HepG2 (cell line): ENCODE measurements at regions not wholly inside any gene's neighbourhood (a gene's known extent, or its start where the extent isn't known, plus 50 kb on each side); places are given as distances from the start of the nearest gene placed in this dataset.

Source experiments
- ATAC-seq: fragments of 200-7000 bp; cut with Tn5 transposase; 3 replicates; pipeline ENCODE4 v1.9.1; 2020; ENCODE audit warnings: mild to moderate bottlenecking, moderate library complexity
- BruUV-seq: library from RNA; stranded (reverse); fragments of 400-500 nt; replicated peaks from 2 replicates; lab custom pipeline; 2021; lab: Mats Ljungman, UMichigan
- CTCF ChIA-PET: fragments of 300-600 bp; formaldehyde crosslinking; extraction: SDS; loops from one replicate; lab custom pipeline; 2021; ENCODE audit warnings: low total read pairs, inconsistent platforms, low intra/inter-chr PET ratio; lab: Yijun Ruan, JAX
- POLR2A ChIA-PET: fragments of 350-600 bp; sonication (Branson Sonifier 250); formaldehyde crosslinking; loops from one replicate; lab custom pipeline; 2020; ENCODE audit warnings: antibody characterized with exemption, inconsistent platforms; lab: Yijun Ruan, JAX
- DNase-seq: peaks from one replicate; pipeline ENCODE4 v3.0.0-alpha.2; 2015; ENCODE audit warnings: low spot score
- FAIRE-seq: peaks from 3 replicates; lab custom pipeline; 2011; peaks lifted over from hg19 to GRCh38; lab: Jason Lieb, UNC
- H2AFZ ChIP-seq: one replicate; pipeline ENCODE4 v1.6.1; 2011; ENCODE audit warnings: low read length, inconsistent platforms
- H3K27ac ChIP-seq: fragments of 300-600 bp; 3 replicates; pipeline ENCODE4 v1.8.0; 2011; ENCODE audit warnings: mixed run types, mild to moderate bottlenecking, mixed read lengths, low read length, inconsistent platforms; ENCODE audit not compliant: insufficient read depth; ENCODE audit errors: extremely low read length
- H3K27me3 ChIP-seq, 2 experiments: fragments of 200-600 bp in 1 of 2; 2 replicates in 1 of 2; 3 replicates in 1 of 2; pipeline versions ENCODE4 v1.6.0 to v1.8.0; 2011; ENCODE audit warnings: low read length in 2 of 2, mild to moderate bottlenecking in 2 of 2, moderate library complexity in 2 of 2, inconsistent platforms in 1 of 2; ENCODE audit not compliant: insufficient read depth in 2 of 2, control insufficient read depth in 1 of 2
- H3K36me3 ChIP-seq, 2 experiments: fragments of 200-600 bp in 1 of 2; replicated peaks in 1 of 2; 2 replicates in 1 of 2; 3 replicates in 1 of 2; pipeline versions ENCODE4 v1.5.1 to v1.8.0; 2011; ENCODE audit warnings: low read length in 2 of 2, inconsistent platforms in 1 of 2; ENCODE audit not compliant: insufficient read depth in 2 of 2, control insufficient read depth in 1 of 2
- H3K4me1 ChIP-seq: 2 replicates; pipeline ENCODE4 v1.5.1; 2012; ENCODE audit warnings: low read length, inconsistent platforms; ENCODE audit not compliant: insufficient read depth
- H3K4me2 ChIP-seq: 2 replicates; pipeline ENCODE4 v1.6.0; 2011; ENCODE audit warnings: low read depth, low read length, inconsistent platforms
- H3K4me3 ChIP-seq, 3 experiments: fragments of 200-600 bp in 1 of 3; sonication (generic), shearing (Covaris generic) in 1 of 3; replicated peaks in 1 of 3; 2 replicates each; pipeline ENCODE4 v1.5.1; 2011 to 2016; ENCODE audit warnings: low read length in 3 of 3, inconsistent platforms in 2 of 3, low read depth in 2 of 3, mild to moderate bottlenecking in 2 of 3, control low read depth in 1 of 3, mixed read lengths in 1 of 3; ENCODE audit not compliant: insufficient read depth in 1 of 3
- H3K79me2 ChIP-seq: one replicate; pipeline ENCODE4 v1.6.1; 2011; ENCODE audit warnings: low read length, inconsistent platforms; ENCODE audit not compliant: insufficient read depth
- H3K9ac ChIP-seq: 2 replicates; pipeline ENCODE4 v1.6.0; 2011; ENCODE audit warnings: mild to moderate bottlenecking, low read depth, low read length, inconsistent platforms; ENCODE audit not compliant: insufficient read depth
- H3K9me3 ChIP-seq: 2 replicates; pipeline ENCODE4 v1.5.1; 2012; ENCODE audit warnings: mild to moderate bottlenecking, low read length
- H4K20me1 ChIP-seq: 2 replicates; pipeline ENCODE4 v1.6.0; 2011; ENCODE audit warnings: inconsistent platforms, mild to moderate bottlenecking, low read length, moderate library complexity; ENCODE audit not compliant: insufficient read depth
- ATF7 ChIP-seq, 2 experiments: fragments of 450-650 bp in 1 of 2; sonication (generic) in 1 of 2; formaldehyde crosslinking in 1 of 2; IDR thresholded peaks; 2 replicates each; pipeline versions ENCODE4 v1.4.0 to v1.6.1; 2016 to 2020; ENCODE audit warnings: antibody characterized with exemption in 1 of 2, mild to moderate bottlenecking in 1 of 2, missing genetic modification reagents in 1 of 2
- RFX1 ChIP-seq: fragments of 450-650 bp; IDR thresholded peaks from 2 replicates; pipeline ENCODE4 v1.6.1; 2017
- STAT5B ChIP-seq: sonication (generic); formaldehyde crosslinking; IDR thresholded peaks from 2 replicates; pipeline ENCODE4 v1.4.0; 2020; ENCODE audit warnings: missing genetic modification reagents
- ZNF205 ChIP-seq: IDR thresholded peaks from 2 replicates; pipeline ENCODE4 v1.6.1; 2018; ENCODE audit warnings: missing biosample characterization, missing genetic modification reagents
- ZNF326 ChIP-seq: sonication (generic); formaldehyde crosslinking; IDR thresholded peaks from 2 replicates; pipeline ENCODE4 v1.4.0; 2020; ENCODE audit warnings: missing genetic modification reagents, borderline replicate concordance
- ZNF652 ChIP-seq: IDR thresholded peaks from 2 replicates; pipeline ENCODE4 v1.6.1; 2016; ENCODE audit warnings: low read depth, borderline replicate concordance
- ZNF703 ChIP-seq: sonication (generic); formaldehyde crosslinking; IDR thresholded peaks from 2 replicates; pipeline ENCODE4 v1.5.1; 2020; ENCODE audit warnings: missing genetic modification reagents, mild to moderate bottlenecking, moderate library complexity, borderline replicate concordance
- ZNF839 ChIP-seq: sonication (generic); formaldehyde crosslinking; IDR thresholded peaks from 2 replicates; pipeline ENCODE4 v1.4.0; 2020; ENCODE audit warnings: missing genetic modification reagents, mild to moderate bottlenecking, borderline replicate concordance
- ZSCAN12 ChIP-seq: sonication (generic); formaldehyde crosslinking; IDR thresholded peaks from 2 replicates; pipeline ENCODE4 v1.9.0; 2021; ENCODE audit warnings: mild to moderate bottlenecking, missing genetic modification reagents
- WGBS: methylation state at CpG from one replicate; pipeline ENCODE4 v1.1.6; 2017; ENCODE audit warnings: low lambda C conversion rate; 5-methylcytosine and 5-hydroxymethylcytosine counted together
- in situ Hi-C: cut with HindIII; loops from 2 replicates; pipeline ENCODE4 v1.10.0; 2017; ENCODE audit warnings: low pct_unique_long_range_greater_than_20kb; ENCODE audit not compliant: extremely low pct_ligation_motif_present
- intact Hi-C: fragments of 100-400 bp; cut with micrococcal nuclease; formaldehyde crosslinking; loops from one replicate; pipeline ENCODE4 v1.10.0; 2022; ENCODE audit not compliant: unreplicated experiment
- TF ChIP-seq, protein P1 (sequence below): sonication (generic); formaldehyde crosslinking; IDR thresholded peaks from 2 replicates; pipeline ENCODE4 v1.5.1; 2020; ENCODE audit warnings: missing genetic modification reagents, mild to moderate bottlenecking, borderline replicate concordance
- TF ChIP-seq, protein P2 (sequence below): sonication (generic); formaldehyde crosslinking; IDR thresholded peaks from 2 replicates; pipeline ENCODE4 v1.8.0; 2022; ENCODE audit warnings: mild to moderate bottlenecking, missing genetic modification reagents, moderate library complexity

DNA sequence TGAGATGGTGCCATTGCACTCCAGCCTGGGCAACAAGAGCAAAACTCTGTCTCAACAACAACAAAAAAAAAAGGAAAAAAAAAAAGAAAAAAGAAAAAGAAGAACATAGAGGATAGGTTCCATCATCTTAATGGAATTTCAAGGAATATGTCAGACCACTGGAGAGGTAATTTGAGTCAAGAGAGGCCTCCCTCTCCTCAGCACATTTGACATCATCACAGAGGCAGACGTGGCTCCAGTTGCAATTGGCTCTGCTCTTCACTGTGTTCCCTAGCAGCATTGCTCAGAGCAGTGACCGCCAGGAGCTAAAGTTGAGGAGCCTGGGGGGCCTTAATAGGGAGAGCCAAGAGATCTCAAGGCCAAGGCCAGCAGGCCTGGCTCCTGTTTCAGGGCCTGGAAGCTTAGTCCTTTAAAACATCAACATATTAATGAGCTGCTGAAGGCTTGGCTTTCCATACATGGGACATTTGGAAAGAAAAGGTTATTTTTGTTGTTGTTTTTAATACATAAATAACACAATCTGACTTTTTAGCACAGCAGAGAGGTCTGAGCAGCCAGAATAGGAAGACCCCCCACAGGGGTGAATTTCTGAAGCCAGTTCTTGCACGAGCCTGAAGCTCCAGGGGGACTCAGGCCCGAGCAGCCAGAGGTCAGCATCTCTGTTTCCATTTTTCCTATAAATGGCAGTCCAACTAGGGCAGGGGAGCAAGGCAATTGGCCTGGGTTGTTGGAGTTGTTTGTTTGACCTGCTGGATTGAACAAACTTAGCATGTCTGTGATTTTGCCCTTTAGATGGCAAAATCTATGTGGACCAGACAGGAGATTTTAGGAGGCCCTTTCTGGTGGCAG is 118.3 kb upstream of the FGGY start (continued):
- TF ChIP-seq ZNF703 (CRISPR knock-in tag): no peak
- no peak for TF ChIP-seq ZSCAN12 (CRISPR knock-in tag)
- TF ChIP-seq ZNF326 (CRISPR knock-in tag): no peak
- TF ChIP-seq, protein P1, sequence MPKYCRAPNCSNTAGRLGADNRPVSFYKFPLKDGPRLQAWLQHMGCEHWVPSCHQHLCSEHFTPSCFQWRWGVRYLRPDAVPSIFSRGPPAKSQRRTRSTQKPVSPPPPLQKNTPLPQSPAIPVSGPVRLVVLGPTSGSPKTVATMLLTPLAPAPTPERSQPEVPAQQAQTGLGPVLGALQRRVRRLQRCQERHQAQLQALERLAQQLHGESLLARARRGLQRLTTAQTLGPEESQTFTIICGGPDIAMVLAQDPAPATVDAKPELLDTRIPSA (CRISPR knock-in tag): no peak
- no peak for TF ChIP-seq ZNF205
- no peak for TF ChIP-seq RFX1
- TF ChIP-seq, protein P2, sequence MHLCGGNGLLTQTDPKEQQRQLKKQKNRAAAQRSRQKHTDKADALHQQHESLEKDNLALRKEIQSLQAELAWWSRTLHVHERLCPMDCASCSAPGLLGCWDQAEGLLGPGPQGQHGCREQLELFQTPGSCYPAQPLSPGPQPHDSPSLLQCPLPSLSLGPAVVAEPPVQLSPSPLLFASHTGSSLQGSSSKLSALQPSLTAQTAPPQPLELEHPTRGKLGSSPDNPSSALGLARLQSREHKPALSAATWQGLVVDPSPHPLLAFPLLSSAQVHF (CRISPR knock-in tag): no peak

GRCh38 chr1:59179673-59180072 is 117.2 kb upstream of the FGGY start:
- FAIRE-seq (no peak), ATAC-seq (no peak), DNase-seq (no peak)
- no TSS peak for BruUV-seq
- Histone ChIP-seq H3K4me1 (peaks cover 11% of the 10 kb centered on the region), H3K9me3 (no peaks in the 10 kb centered on the region), H3K36me3 (no peaks in the 10 kb centered on the region), H3K27me3 (no peaks in the 10 kb centered on the region), H4K20me1 (no peaks in the 10 kb centered on the region), H3K27ac (no peak overlapping the region), H3K79me2 (no peaks in the 10 kb centered on the region), H3K9ac (no peak overlapping the region), H3K4me3 (no peak overlapping the region), H3K4me2 (no peak overlapping the region), H2AFZ (no peak overlapping the region)
- intact Hi-C loops: no loop called here
- in situ Hi-C loops: no loop called here
- 0% methylated on average over 1 of the region's 1 CpG for WGBS
- CTCF ChIA-PET: no interaction called here
- TF ChIP-seq ZNF652 (CRISPR knock-in tag) (no peak), ZNF839 (CRISPR knock-in tag) (no peak), STAT5B (no peak), ATF7 (IDR thresholded peaks at IDR 0.05) (peak; percentile 13; the same call in 1 of the 2 replicates), ATF7 (CRISPR knock-in tag; IDR thresholded peaks at IDR 0.05) (no peak)
- POLR2A ChIA-PET: no interaction called here
